Tibial nerve (tissue), 4 donors: ENCODE measurements at regions not wholly inside any gene's neighbourhood (a gene's known extent, or its start where the extent isn't known, plus 50 kb on each side); places are given as distances from the start of the nearest gene placed in this dataset.

ENCODE experiments used
- CTCF ChIP-seq, 5 experiments: fragments of 200-600 bp in 3 of 5; fragments of 450-650 bp in 2 of 5; sonication (generic) in 3 of 5; IDR thresholded peaks; one replicate each; pipeline ENCODE4 v1.5.1; 2016 to 2019; ENCODE audit warnings: antibody characterized with exemption in 5 of 5, mild to moderate bottlenecking in 3 of 5, moderate library complexity in 2 of 5
- EP300 ChIP-seq, 2 donors: sonication (generic); formaldehyde crosslinking; IDR thresholded peaks; one replicate each; pipeline ENCODE4 v1.6.1; 2017; ENCODE audit warnings: antibody characterized with exemption in 2 of 2, mild to moderate bottlenecking in 1 of 2
- POLR2A ChIP-seq, 2 donors: fragments of 450-650 bp; IDR thresholded peaks; one replicate each; pipeline ENCODE4 v1.6.1; 2017; ENCODE audit warnings: antibody characterized with exemption in 2 of 2, mild to moderate bottlenecking in 2 of 2, moderate library complexity in 2 of 2

- TF ChIP-seq CTCF (IDR thresholded peaks at IDR 0.05) (no peak), POLR2A (IDR thresholded peaks at IDR 0.05) (no peak), EP300 (IDR thresholded peaks at IDR 0.05) (no peak)
These were observed 252.4 kb upstream of the ANKRD50 start for GRCh38 chr4:124964852-124965496.
